ACC112 (cell line): ENCODE measurements at regions not wholly inside any gene's neighbourhood (a gene's known extent, or its start where the extent isn't known, plus 50 kb on each side); places are given as distances from the start of the nearest gene placed in this dataset.
A peak's percentile ranks its signal among the peaks of the same experiment; 100 is the strongest.

ENCODE experiments used
- H2AFZ ChIP-seq: fragments of 200-600 bp; sonication (generic); one replicate; pipeline ENCODE4 v1.6.0; 2017; ENCODE audit warnings: antibody characterized with exemption, low read length; ENCODE audit not compliant: unreplicated experiment
- H3K27ac ChIP-seq: fragments of 200-600 bp; sonication (generic); 2 replicates; pipeline ENCODE4 v1.5.1; 2014; ENCODE audit warnings: low read depth, mild to moderate bottlenecking, antibody characterized with exemption, low read length, moderate library complexity
- H3K27me3 ChIP-seq: fragments of 200-600 bp; sonication (generic); 2 replicates; pipeline ENCODE4 v1.6.1; 2014; ENCODE audit warnings: mild to moderate bottlenecking, antibody characterized with exemption, low read length, moderate library complexity, mixed read lengths; ENCODE audit not compliant: insufficient read depth
- H3K36me3 ChIP-seq: fragments of 200-600 bp; sonication (generic); 2 replicates; pipeline ENCODE4 v1.6.1; 2016; ENCODE audit warnings: mild to moderate bottlenecking, antibody characterized with exemption, low read length, moderate library complexity, mixed read lengths; ENCODE audit not compliant: insufficient read depth
- H3K4me1 ChIP-seq: fragments of 200-600 bp; sonication (generic); one replicate; pipeline ENCODE4 v1.6.1; 2016; ENCODE audit warnings: low read length, mixed read lengths; ENCODE audit not compliant: insufficient read depth, unreplicated experiment, control insufficient read depth
- H3K4me3 ChIP-seq: fragments of 200-600 bp; sonication (generic); 2 replicates; pipeline ENCODE4 v1.5.1; 2014; ENCODE audit warnings: mild to moderate bottlenecking, low read depth, low read length
- H3K79me2 ChIP-seq: fragments of 200-600 bp; sonication (generic); one replicate; pipeline ENCODE4 v1.6.0; 2016; ENCODE audit warnings: low read length; ENCODE audit not compliant: control insufficient read depth, unreplicated experiment, insufficient read depth

DNA sequence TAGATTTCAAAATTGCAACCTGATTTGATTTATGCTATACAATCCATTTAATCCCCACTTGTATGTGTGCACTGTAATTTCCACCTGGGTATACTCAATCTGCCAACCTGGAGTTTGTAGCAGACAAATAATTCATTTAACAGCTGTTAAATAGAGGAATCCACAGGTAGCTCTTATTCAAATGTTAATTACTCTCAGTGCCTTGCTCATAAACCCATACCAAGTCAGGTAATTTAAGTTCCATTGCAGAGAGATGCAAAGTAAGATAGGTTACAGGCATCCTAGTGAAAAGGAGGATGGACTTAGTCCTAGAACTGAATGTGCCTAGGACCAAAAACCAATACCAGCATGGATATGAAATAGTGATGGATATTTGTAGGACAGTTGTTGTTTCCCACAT, 674.2 kb downstream of the TBL1XR1 start:
- no peak overlapping the region for H2AFZ ChIP-seq
- no peak overlapping the region for H3K27ac ChIP-seq
- H3K27me3 ChIP-seq, result no peaks in the 10 kb centered on the region

DNA sequence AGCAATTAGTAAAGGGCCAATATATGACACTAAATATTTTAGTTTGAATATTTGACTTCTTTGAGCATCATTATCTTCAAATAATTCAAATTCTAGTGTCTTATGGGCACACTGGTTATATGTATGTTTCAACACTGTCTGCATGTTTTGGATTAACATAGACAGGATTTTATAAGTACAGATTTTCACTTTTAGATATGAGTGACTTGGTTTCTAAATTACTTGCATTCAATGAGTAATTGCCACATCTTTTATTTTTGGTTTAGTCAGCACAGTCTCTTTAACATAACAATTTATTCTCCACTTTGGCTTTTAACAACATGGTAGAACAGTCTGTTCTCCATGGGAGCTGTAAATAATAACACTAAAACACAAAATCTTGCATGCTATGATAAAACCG, 674.8 kb downstream of the TBL1XR1 start:
- Histone ChIP-seq H2AFZ (no peak overlapping the region), H3K4me3 (no peak overlapping the region), H3K27ac (no peak overlapping the region), H3K27me3 (no peaks in the 10 kb centered on the region), H3K79me2 (no peaks in the 10 kb centered on the region), H3K36me3 (no peaks in the 10 kb centered on the region), H3K4me1 (no peaks in the 10 kb centered on the region)

More for the DNA sequence above, 674.2 kb downstream of the TBL1XR1 start:
- no peaks in the 10 kb centered on the region for H3K36me3 ChIP-seq
- no peaks in the 10 kb centered on the region for H3K4me1 ChIP-seq
- H3K79me2 ChIP-seq, result no peaks in the 10 kb centered on the region
- no peak overlapping the region for H3K4me3 ChIP-seq

DNA sequence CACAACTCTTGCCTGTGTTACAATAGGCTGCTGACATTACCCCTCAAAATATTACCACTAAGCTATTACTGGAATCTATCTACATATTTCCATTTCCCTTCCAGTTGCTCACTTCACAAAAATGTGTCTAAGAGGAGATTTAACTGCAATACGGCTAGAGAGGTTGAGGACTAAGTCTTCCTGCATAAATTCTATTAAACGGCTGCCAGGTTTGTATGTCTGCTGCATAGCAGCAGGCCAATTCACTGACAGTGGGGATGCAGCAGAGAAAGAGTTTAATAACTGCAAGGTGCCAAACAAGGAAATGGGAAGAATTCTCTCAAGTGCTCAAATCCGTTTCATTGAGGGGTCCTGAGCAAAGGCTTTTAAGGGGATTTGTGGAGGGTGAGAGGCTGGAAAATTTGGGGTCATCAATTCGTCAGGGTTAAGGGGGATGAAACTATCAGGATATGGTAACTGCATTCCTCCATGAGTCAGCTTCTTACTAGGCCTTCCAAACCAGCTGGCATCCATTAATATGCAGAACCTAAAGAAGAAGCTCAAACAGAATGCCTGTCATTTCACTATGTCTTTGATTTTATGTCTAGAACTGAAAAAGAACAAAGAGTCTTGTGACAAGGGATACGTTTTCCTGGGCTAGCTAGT, 675.6 kb downstream of the TBL1XR1 start:
- no peaks in the 10 kb centered on the region for H3K36me3 ChIP-seq
- H3K27ac ChIP-seq, result 0 out of 2 replicates have a peak overlapping the region, but pooled peaks have one; percentile 15
- no peak overlapping the region for H3K4me3 ChIP-seq

DNA sequence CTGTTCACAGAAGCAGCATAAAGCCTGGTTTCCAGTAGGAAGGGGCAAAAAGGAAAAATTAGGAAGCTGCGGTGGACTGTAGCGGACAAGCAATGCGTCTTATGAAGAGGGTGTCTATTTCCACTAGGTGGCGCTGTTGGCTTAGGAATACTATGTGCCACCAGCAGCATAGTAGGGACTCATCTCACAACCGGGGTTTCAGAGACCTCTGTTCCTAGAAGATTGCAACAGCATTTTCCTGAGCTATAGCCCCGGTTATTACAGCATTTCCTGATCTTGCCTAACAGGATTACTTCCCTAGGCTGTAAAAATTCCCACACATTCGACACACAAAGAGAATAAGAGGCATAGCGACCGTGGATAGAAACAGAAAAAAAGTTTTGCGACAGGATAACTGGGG, 683.0 kb downstream of the TBL1XR1 start:
- H3K27me3 ChIP-seq, result no peaks in the 10 kb centered on the region
- H3K36me3 ChIP-seq, result no peaks in the 10 kb centered on the region
- no peaks in the 10 kb centered on the region for H3K79me2 ChIP-seq
- no peak overlapping the region for H3K4me3 ChIP-seq
- no peaks in the 10 kb centered on the region for H3K4me1 ChIP-seq
- H2AFZ ChIP-seq, result no peak overlapping the region
- H3K27ac ChIP-seq, result no peak overlapping the region

More for the DNA sequence above, 675.6 kb downstream of the TBL1XR1 start:
- H3K27me3 ChIP-seq, result no peaks in the 10 kb centered on the region
- H3K4me1 ChIP-seq, result no peaks in the 10 kb centered on the region
- no peaks in the 10 kb centered on the region for H3K79me2 ChIP-seq
- H2AFZ ChIP-seq, result peak overlapping the region; percentile 81

DNA sequence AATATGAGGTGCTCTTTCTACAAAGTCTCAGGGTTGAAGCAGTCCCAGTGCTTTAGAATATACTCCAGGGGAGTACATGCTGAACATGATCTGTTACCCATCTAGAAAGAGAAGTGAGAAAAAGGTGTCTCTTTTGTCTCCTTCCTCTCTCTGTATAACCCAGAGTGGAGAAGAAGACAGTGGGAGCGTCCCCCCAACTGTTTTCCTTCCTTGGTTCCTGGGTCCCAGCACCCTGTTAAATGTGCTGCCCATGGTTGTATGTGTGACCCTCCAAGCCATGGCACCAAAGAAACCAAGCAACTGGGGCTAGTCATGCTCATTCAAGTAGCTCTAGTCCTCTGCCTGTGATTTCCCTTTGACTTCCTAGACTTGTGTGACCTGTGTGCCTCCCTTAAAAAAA, 683.7 kb downstream of the TBL1XR1 start:
- no peaks in the 10 kb centered on the region for H3K36me3 ChIP-seq
- no peaks in the 10 kb centered on the region for H3K27me3 ChIP-seq
- no peak overlapping the region for H2AFZ ChIP-seq
- no peaks in the 10 kb centered on the region for H3K79me2 ChIP-seq
- no peak overlapping the region for H3K4me3 ChIP-seq
- H3K4me1 ChIP-seq, result no peaks in the 10 kb centered on the region
- no peak overlapping the region for H3K27ac ChIP-seq

DNA sequence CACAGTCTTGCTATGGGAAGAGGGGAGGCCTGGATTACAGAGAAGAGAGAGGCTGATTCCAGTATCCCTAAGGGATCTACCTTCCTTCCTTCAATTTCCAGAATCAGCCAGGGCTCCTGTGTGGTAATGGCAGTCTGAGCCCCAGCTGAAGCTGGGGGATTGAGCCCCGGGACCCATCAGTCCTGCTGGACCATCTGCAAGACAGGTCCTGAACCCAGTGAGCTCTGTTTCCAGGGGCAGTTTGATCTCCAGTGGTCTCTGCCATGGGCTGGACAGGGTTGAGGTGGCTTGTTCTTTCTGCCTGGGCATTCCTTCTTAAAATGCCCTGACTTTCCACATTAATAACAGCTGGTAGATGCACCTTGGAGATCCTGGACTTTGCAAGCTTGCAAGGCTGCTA, 685.2 kb downstream of the TBL1XR1 start:
- Histone ChIP-seq H3K27ac (no peak overlapping the region), H3K4me3 (no peak overlapping the region), H2AFZ (no peak overlapping the region), H3K27me3 (no peaks in the 10 kb centered on the region), H3K36me3 (no peaks in the 10 kb centered on the region), H3K79me2 (no peaks in the 10 kb centered on the region), H3K4me1 (no peaks in the 10 kb centered on the region)

DNA sequence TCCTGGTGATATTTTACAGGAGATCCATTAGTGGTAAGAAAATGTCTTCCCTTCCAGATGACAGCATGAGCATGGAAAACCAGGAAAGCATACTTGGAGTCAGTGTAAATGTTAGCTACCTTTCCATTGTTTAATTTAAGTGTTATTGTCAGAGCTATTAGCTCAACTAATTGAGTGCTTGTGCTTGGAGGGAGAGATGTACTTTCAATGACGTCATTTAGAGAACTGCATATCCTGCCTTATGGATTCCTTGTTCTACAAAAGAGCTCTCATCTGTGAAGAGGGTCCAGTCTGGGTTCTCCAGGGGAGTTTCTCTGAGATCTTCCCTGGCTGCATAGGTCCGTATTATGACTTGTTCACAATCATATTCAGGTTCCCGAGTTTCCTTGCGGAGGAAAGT, 687.2 kb downstream of the TBL1XR1 start:
- no peaks in the 10 kb centered on the region for H3K27me3 ChIP-seq
- no peaks in the 10 kb centered on the region for H3K79me2 ChIP-seq
- H3K4me1 ChIP-seq, result no peaks in the 10 kb centered on the region
- no peak overlapping the region for H2AFZ ChIP-seq
- H3K4me3 ChIP-seq, result no peak overlapping the region
- H3K36me3 ChIP-seq, result no peaks in the 10 kb centered on the region
- no peak overlapping the region for H3K27ac ChIP-seq

DNA sequence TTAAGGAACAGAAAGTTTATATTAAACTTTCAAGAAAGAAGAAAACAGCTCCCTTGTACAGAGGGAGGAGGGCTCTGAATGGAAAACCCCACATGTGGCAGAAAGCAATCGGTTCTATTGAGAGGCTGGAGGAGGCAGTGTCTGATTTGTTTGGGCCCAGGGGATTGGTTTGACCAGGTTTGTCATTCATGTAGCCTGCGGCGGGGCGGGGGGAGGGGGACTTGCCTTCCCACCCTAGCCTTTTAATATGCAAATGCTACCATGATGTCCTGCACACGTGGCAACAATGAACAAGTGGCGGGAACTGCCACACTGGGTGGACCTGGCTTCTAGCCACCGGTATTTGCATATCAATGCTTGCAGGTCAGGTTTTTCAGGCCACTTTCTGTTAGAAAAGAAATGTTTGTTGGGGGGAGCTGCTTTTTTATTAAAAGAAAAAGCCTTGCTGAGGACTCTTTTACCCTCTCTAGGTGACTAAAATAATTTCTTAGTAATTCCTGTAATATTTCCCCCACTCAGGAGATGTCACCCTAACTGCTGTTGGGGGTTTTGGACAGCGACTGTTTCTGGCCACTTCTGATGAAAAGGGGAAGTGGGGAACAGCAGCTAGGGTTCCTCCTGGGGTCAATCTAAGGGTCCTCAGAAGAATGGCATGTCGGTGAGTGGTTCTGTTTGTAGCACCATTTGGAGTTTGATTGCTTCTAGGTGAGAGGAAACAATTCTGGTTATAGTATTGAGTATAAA, 691.2 kb downstream of the TBL1XR1 start:
- Histone ChIP-seq H3K36me3 (no peaks in the 10 kb centered on the region), H3K4me3 (no peak overlapping the region), H3K27ac (no peak overlapping the region), H3K27me3 (no peaks in the 10 kb centered on the region), H3K4me1 (no peaks in the 10 kb centered on the region), H3K79me2 (no peaks in the 10 kb centered on the region), H2AFZ (no peak overlapping the region)

DNA sequence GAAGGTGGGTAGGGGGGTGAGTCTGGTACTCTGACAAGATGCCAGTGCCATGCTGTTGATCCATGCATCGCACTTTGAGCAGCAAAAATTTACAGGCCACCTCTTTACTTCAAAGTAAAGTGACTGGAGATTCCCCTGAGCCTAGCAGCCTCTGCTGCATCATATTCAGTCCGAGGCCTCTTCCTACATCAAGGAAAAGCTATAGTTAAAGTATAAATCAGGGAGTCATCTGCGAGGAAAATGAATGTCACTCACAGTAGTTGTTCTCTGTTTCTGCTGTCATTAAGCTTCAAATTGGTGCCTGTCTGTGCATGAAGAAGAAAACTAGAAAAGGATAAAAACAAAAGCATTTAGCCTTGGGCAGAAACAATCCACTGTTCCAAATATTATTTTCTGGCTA, 706.2 kb downstream of the TBL1XR1 start:
- no peak overlapping the region for H3K4me3 ChIP-seq
- H3K36me3 ChIP-seq, result no peaks in the 10 kb centered on the region
- H3K27ac ChIP-seq, result no peak overlapping the region
- H3K27me3 ChIP-seq, result no peaks in the 10 kb centered on the region
- H3K4me1 ChIP-seq, result no peaks in the 10 kb centered on the region
- no peaks in the 10 kb centered on the region for H3K79me2 ChIP-seq
- no peak overlapping the region for H2AFZ ChIP-seq

DNA sequence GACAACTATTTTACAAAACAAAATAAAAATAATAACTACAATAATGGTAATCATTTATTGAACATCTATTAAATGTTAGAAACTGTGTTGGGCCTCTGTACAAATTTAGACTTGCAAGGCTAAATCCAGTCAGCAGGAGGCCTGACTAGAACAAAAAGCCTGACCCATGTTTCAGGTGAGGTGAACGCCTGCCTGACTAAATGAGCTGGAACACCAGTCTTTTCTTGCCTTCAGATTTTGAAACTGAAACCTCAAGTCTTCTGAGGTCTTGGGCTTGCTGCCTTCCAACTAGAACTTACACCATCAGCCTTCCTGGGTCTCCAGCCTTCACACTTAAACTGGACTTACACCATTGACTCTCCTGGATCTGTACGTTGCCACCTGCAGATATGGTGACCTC, 706.9 kb downstream of the TBL1XR1 start:
- H2AFZ ChIP-seq, result no peak overlapping the region
- no peaks in the 10 kb centered on the region for H3K79me2 ChIP-seq
- no peaks in the 10 kb centered on the region for H3K36me3 ChIP-seq
- H3K4me3 ChIP-seq, result no peak overlapping the region
- no peaks in the 10 kb centered on the region for H3K27me3 ChIP-seq
- no peak overlapping the region for H3K27ac ChIP-seq
- H3K4me1 ChIP-seq, result no peaks in the 10 kb centered on the region

DNA sequence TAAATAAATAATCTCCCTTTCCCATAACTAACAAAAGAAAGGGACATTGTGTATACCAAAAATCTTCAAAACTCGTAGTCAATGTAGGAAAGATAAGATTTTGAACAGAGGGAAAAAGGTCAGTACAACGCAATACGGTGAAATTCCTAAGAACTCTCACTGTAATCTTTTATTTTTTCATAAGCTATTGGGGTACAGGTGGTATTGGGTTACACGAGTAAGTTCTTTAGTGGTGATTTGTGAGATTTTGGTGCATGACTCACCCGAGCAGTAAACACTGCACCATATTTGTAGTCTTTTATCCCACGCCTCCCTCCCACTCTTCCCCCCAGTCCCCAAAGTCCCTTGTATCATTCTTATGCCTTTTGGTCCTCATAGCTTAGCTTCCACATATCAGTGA, 718.0 kb downstream of the TBL1XR1 start:
- Histone ChIP-seq H3K4me3 (no peak overlapping the region), H3K36me3 (no peaks in the 10 kb centered on the region), H3K27ac (no peak overlapping the region), H3K4me1 (no peaks in the 10 kb centered on the region), H2AFZ (no peak overlapping the region), H3K27me3 (0 out of 2 replicates have a peak, but pooled peaks cover 3% of the 10 kb centered on the region), H3K79me2 (no peaks in the 10 kb centered on the region)
